Colonic mucosa (tissue), 4 donors: ENCODE measurements at regions not wholly inside any gene's neighbourhood (a gene's known extent, or its start where the extent isn't known, plus 50 kb on each side); places are given as distances from the start of the nearest gene placed in this dataset.
A peak's percentile ranks its signal among the peaks of the same experiment; 100 is the strongest.

Experiments used
- DNase-seq: peaks from one replicate; pipeline ENCODE4 v3.0.0-alpha.2; 2020
- H3K27ac ChIP-seq: fragments of 200-600 bp; one replicate; pipeline ENCODE4 v1.8.0; 2021
- H3K27me3 ChIP-seq: fragments of 200-600 bp; one replicate; pipeline ENCODE4 v1.8.0; 2021
- H3K36me3 ChIP-seq: fragments of 200-600 bp; one replicate; pipeline ENCODE4 v1.8.0; 2021
- H3K4me1 ChIP-seq: fragments of 200-600 bp; one replicate; pipeline ENCODE4 v1.8.0; 2021; ENCODE audit warnings: mild to moderate bottlenecking
- H3K4me3 ChIP-seq: fragments of 200-600 bp; one replicate; pipeline ENCODE4 v1.8.0; 2021
- H3K9ac ChIP-seq, 2 donors: one replicate each; pipeline ENCODE4 v1.7.0; 2013; ENCODE audit warnings: control low read depth in 2 of 2, low read depth in 2 of 2, low read length in 2 of 2
- H3K9me3 ChIP-seq: fragments of 200-600 bp; one replicate; pipeline ENCODE4 v1.8.0; 2021
- CTCF ChIP-seq: fragments of 200-600 bp; IDR thresholded peaks from one replicate; pipeline ENCODE4 v1.8.0; 2022; ENCODE audit warnings: antibody characterized with exemption, mild to moderate bottlenecking
- intact Hi-C: fragments of 100-400 bp; cut with DNase I; formaldehyde crosslinking; loops from one replicate; pipeline ENCODE4 v1.14.1; 2022
- donor health status: healthy.
- donor health status: DM: no; HTN: no; CAD: no.
- donor health status: DM: no; HTN: no; CAD: no.

GRCh38 chr13:104593693-104594092, 1527.5 kb upstream of the SLC10A2 start:
- Histone ChIP-seq H3K9me3 (no peaks in the 10 kb centered on the region), H3K4me1 (no peaks in the 10 kb centered on the region), H3K9ac (no peak overlapping the region), H3K4me3 (no peak overlapping the region), H3K27ac (no peak overlapping the region), H3K27me3 (no peaks in the 10 kb centered on the region), H3K36me3 (no peaks in the 10 kb centered on the region)
- no peak for TF ChIP-seq CTCF
- peak; percentile 38 for DNase-seq
- intact Hi-C loops: no loop called here

DNA sequence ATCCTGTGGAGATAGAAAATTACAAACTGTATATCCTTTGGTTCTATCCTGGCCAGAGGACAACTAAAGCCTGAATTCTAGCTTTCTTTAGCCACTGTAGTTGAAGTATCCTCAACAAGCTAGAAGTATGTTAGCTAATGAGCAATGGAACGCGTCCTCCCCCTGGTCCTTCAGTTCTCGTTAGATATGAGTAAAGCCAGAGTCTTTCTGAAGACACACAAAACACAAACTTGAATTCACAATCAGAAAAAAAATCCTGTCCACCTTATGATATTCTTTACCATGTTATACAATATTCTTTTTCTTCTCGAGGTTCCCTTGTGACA, 1527.0 kb upstream of the SLC10A2 start:
- Histone ChIP-seq H3K4me3 (no peak overlapping the region), H3K4me1 (no peaks in the 10 kb centered on the region), H3K9ac (no peak overlapping the region), H3K27ac (no peak overlapping the region), H3K36me3 (no peaks in the 10 kb centered on the region), H3K9me3 (no peaks in the 10 kb centered on the region), H3K27me3 (no peaks in the 10 kb centered on the region)
- TF ChIP-seq CTCF: no peak
- intact Hi-C loops: no loop called here
- DNase-seq: no peak

DNA sequence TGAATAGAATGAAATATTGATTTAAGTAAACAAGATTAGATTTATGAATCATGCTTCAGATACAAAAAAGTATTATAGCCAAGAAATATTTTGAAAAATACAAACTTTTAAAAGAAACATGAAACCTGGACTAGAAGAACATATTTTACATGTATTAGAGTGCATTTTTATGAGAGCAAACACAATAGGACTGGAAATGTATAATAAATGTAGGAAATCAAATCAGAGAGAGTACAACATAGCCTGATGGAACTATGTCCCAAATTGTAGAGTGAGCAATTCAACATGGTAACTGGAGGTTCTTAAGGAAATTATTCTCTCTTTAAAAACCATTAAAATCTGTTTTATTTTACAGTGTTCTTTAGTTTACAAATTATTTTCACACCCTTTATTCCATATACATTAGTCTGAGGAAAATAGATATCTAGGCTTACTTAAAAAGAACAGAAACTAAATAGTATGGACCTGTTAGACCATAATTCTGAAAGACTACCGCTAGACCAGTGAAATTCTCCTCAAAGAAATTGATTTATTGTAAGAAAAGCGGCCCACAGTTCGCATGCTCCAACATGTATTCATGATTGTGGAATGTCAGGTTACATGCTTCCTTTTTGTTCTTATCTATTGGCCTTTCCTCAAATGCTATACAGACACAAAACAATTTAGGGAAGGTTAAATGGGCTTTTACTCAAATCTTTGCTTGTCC, 1526.5 kb upstream of the SLC10A2 start:
- DNase-seq: no peak
- no peaks in the 10 kb centered on the region for H3K27me3 ChIP-seq
- no peaks in the 10 kb centered on the region for H3K9me3 ChIP-seq
- no peak overlapping the region for H3K27ac ChIP-seq
- H3K4me1 ChIP-seq: no peaks in the 10 kb centered on the region
- H3K36me3 ChIP-seq: no peaks in the 10 kb centered on the region
- no peak for TF ChIP-seq CTCF
- intact Hi-C loops: no loop called here
- H3K4me3 ChIP-seq: no peak overlapping the region
- H3K9ac ChIP-seq: no peak overlapping the region

DNA sequence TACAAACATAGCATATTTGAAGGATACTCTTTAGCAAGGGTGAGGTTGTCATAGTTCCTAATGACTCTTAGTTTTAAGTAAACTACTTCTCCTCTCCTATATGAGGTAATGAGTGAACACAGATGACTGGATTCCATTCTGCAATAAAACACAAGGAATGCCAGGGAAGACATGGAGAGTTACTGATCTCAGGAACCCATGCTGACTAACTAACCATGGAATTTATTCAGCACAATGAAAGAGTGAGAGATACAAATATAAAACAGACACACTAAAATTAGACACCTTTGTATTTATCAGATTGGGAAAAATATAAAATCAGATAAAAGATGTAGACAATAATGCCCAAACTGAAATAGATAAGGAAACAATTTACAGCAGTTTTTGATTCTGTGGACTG, 1525.9 kb upstream of the SLC10A2 start:
- Histone ChIP-seq H3K4me3 (no peak overlapping the region), H3K27me3 (no peaks in the 10 kb centered on the region), H3K27ac (no peak overlapping the region), H3K9ac (no peak overlapping the region), H3K4me1 (no peaks in the 10 kb centered on the region), H3K9me3 (no peaks in the 10 kb centered on the region), H3K36me3 (no peaks in the 10 kb centered on the region)
- intact Hi-C loops: no loop called here
- TF ChIP-seq CTCF: no peak
- no peak for DNase-seq

DNA sequence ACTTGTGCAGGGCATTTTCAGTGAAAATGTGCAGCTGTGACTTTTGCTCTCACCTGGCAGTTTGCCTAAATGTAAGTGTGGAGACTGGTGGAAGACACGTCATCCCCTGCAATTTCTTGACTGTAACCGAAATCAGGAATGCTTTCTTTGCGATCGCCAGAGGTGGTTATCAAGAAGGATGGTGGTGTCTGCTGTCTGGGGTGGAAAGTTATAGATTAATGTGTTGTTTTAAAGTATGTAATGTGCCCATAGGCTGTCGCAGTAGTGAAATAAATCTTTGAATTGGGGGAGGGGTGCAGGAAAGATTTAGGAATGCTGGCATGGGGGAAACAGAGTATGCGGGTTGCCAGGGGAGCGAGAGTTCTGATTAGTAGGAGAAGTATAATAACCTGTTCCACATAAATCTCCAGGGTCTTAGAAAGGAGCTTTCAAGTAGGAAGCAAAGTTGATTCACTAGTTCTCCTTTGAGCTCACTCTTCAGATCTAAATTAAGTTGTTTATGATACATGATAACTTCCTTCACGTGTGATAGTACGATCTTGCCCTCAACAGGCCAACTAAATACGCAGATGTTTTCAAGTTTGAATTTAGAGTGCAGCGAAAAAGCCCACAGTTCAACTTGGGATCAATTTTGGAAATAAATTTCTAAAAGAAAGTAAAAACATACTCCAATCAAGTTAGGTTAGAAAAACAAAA, 1520.0 kb upstream of the SLC10A2 start:
- Histone ChIP-seq H3K9ac (no peak overlapping the region), H3K27me3 (no peaks in the 10 kb centered on the region), H3K36me3 (no peaks in the 10 kb centered on the region), H3K27ac (no peak overlapping the region), H3K4me1 (peaks cover 3% of the 10 kb centered on the region), H3K9me3 (no peaks in the 10 kb centered on the region), H3K4me3 (peak overlapping the region; percentile 5)
- intact Hi-C loops: no loop called here
- peak; percentile 57 for DNase-seq
- no peak for TF ChIP-seq CTCF
